Activated CD4-positive, CD25-positive, alpha-beta regulatory T cell (primary cell): ENCODE measurements at regions not wholly inside any gene's neighbourhood (a gene's known extent, or its start where the extent isn't known, plus 50 kb on each side); places are given as distances from the start of the nearest gene placed in this dataset.

Experiments
- DNase-seq, 4 experiments: peaks; one replicate each; lab custom pipeline; 2025; lab: John Stamatoyannopoulos, UW

DNA sequence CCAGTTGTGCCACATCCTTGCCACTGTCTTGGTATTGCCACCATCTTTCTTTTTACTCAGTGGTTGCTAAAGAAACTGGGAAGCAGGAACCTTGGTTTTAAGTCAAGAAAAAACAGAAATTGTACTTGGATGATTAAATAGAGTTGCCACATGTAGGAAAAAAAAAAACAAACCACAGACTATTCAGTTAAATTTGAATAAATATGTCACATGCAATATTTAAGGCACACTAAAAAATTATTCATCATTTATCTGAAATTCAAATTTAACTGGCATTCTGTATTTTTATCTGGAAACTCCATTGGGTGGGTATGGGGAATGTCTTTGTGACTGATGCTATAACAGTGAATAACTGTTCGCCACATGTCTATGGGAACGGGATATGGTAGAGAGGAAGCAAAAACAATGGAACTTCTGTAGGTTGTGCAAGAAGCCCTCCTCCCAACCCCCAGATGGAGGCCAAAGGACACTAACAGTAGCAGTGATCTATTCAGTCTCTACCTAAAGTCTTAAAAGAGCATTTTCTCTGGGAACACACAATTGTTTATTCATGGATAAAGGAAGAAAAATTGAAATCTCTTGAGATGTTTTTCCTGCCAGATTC, 57.0 kb upstream of the PLAC8 start:
- no peak for DNase-seq

DNA sequence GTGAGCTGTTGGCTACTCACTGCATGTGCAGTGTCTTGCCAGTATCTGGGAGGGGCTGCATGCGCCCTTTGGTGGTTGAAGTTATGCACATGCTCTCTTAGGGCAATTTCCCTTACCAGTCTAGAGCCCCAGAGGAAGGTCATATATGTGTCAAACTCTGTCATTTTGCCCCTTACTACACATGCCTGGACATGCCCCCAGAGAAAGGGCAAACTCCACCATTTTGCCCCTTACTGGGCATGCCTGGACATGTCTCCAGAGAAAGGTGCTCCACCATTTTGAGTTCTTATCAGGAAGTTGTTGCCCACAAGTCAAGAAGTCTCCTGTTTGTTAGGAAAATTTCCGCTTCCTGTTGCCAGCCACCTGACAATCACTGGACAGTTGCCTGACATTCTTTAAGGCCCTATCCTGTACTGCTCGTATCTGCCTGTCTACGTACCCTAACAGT, 56.4 kb upstream of the PLAC8 start:
- no peak for DNase-seq
